ENCODE measurements at regions not wholly inside any gene's neighbourhood (a gene's known extent, or its start where the extent isn't known, plus 50 kb on each side); places are given as distances from the start of the nearest gene placed in this dataset.

- TF ChIP-seq HINFP (CRISPR knock-in tag; IDR thresholded peaks at IDR 0.05; ENCODE audit: low read depth) (no peak), ESRRA (CRISPR knock-in tag; IDR thresholded peaks at IDR 0.05; ENCODE audit: low read depth) (no peak), ZNF570 (CRISPR knock-in tag; IDR thresholded peaks at IDR 0.05; ENCODE audit: borderline replicate concordance) (no peak), HOXA7 (CRISPR knock-in tag; IDR thresholded peaks at IDR 0.05) (no peak), KLF13 (CRISPR knock-in tag; IDR thresholded peaks at IDR 0.05) (no peak)
These were observed 156.4 kb upstream of the SMIM23 start (continued) for GRCh38 chr5:171629221-171629620.

GRCh38 chr5:171629628-171630349 is 155.8 kb upstream of the SMIM23 start:
- intact Hi-C loops (cut with micrococcal nuclease; ENCODE audit: unreplicated experiment), result no loop called here
- no peaks in the 10 kb centered on the region for H4K20me1 ChIP-seq (ENCODE audit: insufficient read depth, low read length)
- POLR2A ChIA-PET, result no interaction called here
- no peak overlapping the region for H2AFZ ChIP-seq (ENCODE audit: low read length)
- no peak overlapping the region for H3K4me2 ChIP-seq (ENCODE audit: low read depth, low read length)
- 67% methylated on average over 20 of the region's 28 CpGs for WGBS (ENCODE audit: low lambda C conversion rate)
- no peak for FAIRE-seq
- H3K27ac ChIP-seq (ENCODE audit: extremely low read length, insufficient read depth, low read length), result no peak overlapping the region
- TF ChIP-seq ZNF629 (CRISPR knock-in tag; conservative IDR thresholded peaks at IDR 0.05), result 0 out of 2 replicates have a peak, but pooled peaks have one; percentile 20
- peak; percentile 17; the same call in 1 of the 2 replicates for TF ChIP-seq CTCF (CRISPR knock-in tag; IDR thresholded peaks at IDR 0.05)
- TF ChIP-seq ZNF792 (CRISPR knock-in tag; IDR thresholded peaks at IDR 0.05), result no peak
- TF ChIP-seq THAP11 (CRISPR knock-in tag; IDR thresholded peaks at IDR 0.05), result no peak
- peak; percentile 54 for ATAC-seq
- no peaks in the 10 kb centered on the region; a peak in 1 of 5 replicates for H3K27me3 ChIP-seq (ENCODE audit: control insufficient read depth in 1 of 2, insufficient read depth in 2 of 2, low read length in 2 of 2)
- BruUV-seq (replicated peaks), result no TSS peak
- DNase-seq (ENCODE audit: low spot score), result no peak
- H3K9ac ChIP-seq (ENCODE audit: insufficient read depth, low read depth, low read length), result no peak overlapping the region
- H3K4me1 ChIP-seq (ENCODE audit: insufficient read depth, low read length), result peaks cover 1% of the 10 kb centered on the region
- CTCF ChIA-PET (ENCODE audit: low intra/inter-chr PET ratio, low total read pairs), result no interaction called here
- in situ Hi-C loops (cut with HindIII; ENCODE audit: extremely low pct_ligation_motif_present, low pct_unique_long_range_greater_than_20kb), result no loop called here
- no peaks in the 10 kb centered on the region for H3K79me2 ChIP-seq (ENCODE audit: insufficient read depth, low read length)
- H3K9me3 ChIP-seq (ENCODE audit: low read length), result no peaks in the 10 kb centered on the region
- no peak overlapping the region for H3K4me3 ChIP-seq (replicated peaks in 1 of 3; ENCODE audit: insufficient read depth in 1 of 3, low read depth in 2 of 3, low read length in 3 of 3)
- H3K36me3 ChIP-seq (replicated peaks in 1 of 2; ENCODE audit: control insufficient read depth in 1 of 2, insufficient read depth in 2 of 2, low read length in 2 of 2), result no peaks in the 10 kb centered on the region

Data from HepG2 (cell line).